RWPE1 (cell line): ENCODE measurements at regions not wholly inside any gene's neighbourhood (a gene's known extent, or its start where the extent isn't known, plus 50 kb on each side); places are given as distances from the start of the nearest gene placed in this dataset.

Experiments
- CTCF ChIA-PET: fragments of 350-600 bp; sonication (Branson Sonifier 250); formaldehyde crosslinking; extraction: SDS; loops from one replicate; lab custom pipeline; 2021; lab: Yijun Ruan, JAX
- POLR2A ChIA-PET: fragments of 400-600 bp; formaldehyde crosslinking; extraction: SDS; loops from one replicate; lab custom pipeline; 2020; ENCODE audit warnings: antibody characterized with exemption; ENCODE audit not compliant: low non-redundant PET; lab: Yijun Ruan, JAX
- DNase-seq: peaks from one replicate; pipeline ENCODE4 v3.0.0; 2012; ENCODE audit warnings: low spot score
- H3K27ac ChIP-seq: fragments of 450-650 bp; 2 replicates; pipeline ENCODE4 v1.5.1; 2017
- CTCF ChIP-seq: fragments of 450-650 bp; conservative IDR thresholded peaks from 2 replicates; pipeline ENCODE4 v1.5.1; 2017; ENCODE audit warnings: low read depth, mild to moderate bottlenecking

DNA sequence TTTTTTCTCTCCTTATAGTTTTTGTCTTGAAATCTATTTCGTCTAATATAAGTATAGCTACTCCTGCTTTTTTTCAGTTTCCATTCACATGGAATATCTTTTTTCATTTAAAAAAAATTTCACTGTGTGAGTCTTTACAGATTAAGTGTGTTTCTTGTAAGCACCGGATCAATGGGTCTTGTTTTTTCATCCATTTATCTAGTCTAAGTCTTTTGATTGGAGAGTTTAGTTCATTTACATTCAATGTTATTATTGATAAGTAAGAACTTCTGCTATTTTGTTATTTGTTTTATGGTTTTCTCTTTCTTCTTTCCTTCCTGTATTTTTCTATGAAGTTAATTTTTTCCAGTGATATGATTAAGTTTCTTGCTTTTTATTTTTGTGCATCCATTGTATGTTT is 216.7 kb upstream of the CNTNAP2 start:
- TF ChIP-seq CTCF, result no peak
- CTCF ChIA-PET, result no interaction called here
- H3K27ac ChIP-seq, result no peak overlapping the region
- no peak for DNase-seq
- POLR2A ChIA-PET, result no interaction called here

DNA sequence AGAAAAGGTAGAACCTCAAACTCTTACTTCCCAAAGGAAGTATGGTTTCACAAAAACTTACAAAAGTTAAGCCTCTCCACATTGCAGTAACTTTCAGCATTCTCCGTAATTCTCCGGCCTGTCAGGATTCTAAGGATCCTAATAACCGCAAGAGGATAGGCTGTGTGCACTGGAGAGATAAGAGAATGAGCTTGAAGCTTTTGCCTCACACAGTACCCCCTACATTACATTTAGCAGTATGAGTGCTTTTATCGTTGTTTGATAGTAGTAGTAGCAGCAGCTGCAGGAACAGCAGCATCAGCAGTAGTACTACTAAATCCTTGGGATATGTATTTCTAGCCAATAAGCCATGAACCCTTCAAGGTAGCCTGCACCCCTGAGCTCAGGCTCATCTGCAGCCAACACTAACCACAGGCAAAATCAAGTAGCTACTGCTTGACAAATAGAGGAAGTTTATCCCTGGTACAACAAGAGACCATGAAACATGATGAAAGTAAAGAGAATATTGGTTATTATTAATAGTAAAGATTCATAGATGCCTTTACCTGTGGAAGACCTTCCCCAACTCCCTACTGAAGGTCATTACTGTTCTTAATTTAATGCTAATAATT is 222.6 kb upstream of the CNTNAP2 start:
- POLR2A ChIA-PET, result no interaction called here
- DNase-seq, result no peak
- no peak for TF ChIP-seq CTCF
- no peak overlapping the region for H3K27ac ChIP-seq
- CTCF ChIA-PET, result no interaction called here

- DNase-seq, result no peak
- H3K27ac ChIP-seq, result no peak overlapping the region
- ChIA-PET POLR2A (no interaction called here), CTCF (no interaction called here)
- TF ChIP-seq CTCF, result no peak
Observed at GRCh38 chr7:145884716-145885514, 231.7 kb upstream of the CNTNAP2 start.

- POLR2A ChIA-PET, result no interaction called here
- H3K27ac ChIP-seq, result no peak overlapping the region
- TF ChIP-seq CTCF, result no peak
- DNase-seq, result no peak
- CTCF ChIA-PET, result no interaction called here
Observed at GRCh38 chr7:145876376-145876775, 240.2 kb upstream of the CNTNAP2 start.

DNA sequence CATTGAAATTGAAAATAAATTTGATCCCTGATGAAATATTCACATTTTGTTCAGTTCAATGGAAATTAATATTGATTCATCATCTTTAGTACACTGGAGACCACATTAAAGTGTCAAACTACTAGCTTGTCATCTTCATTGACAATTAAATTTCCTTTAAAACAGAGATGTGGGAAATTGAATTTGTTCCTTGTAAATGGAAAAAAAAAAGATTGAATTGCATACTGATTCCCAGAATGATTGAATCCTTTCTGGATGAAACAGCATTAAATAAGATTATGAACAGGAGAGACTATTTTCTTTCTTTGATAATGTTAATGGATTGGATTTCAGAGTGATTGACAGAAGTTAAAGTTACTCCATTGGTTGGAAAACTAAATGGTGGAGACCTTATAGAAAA is 241.3 kb upstream of the CNTNAP2 start:
- ChIA-PET CTCF (no interaction called here), POLR2A (no interaction called here)
- TF ChIP-seq CTCF, result no peak
- H3K27ac ChIP-seq, result no peak overlapping the region
- no peak for DNase-seq

GRCh38 chr7:145868935-145869334 is 247.7 kb upstream of the CNTNAP2 start:
- POLR2A ChIA-PET, result no interaction called here
- H3K27ac ChIP-seq, result no peak overlapping the region
- CTCF ChIA-PET, result no interaction called here
- no peak for TF ChIP-seq CTCF
- DNase-seq, result no peak
